Fibroblast of villous mesenchyme (primary cell): ENCODE measurements at regions not wholly inside any gene's neighbourhood (a gene's known extent, or its start where the extent isn't known, plus 50 kb on each side); places are given as distances from the start of the nearest gene placed in this dataset.

ENCODE experiments used
- DNase-seq: peaks from one replicate; pipeline ENCODE4 v3.0.0-alpha.2; 2010; ENCODE audit warnings: low read depth
- H3K4me3 ChIP-seq: 2 replicates; pipeline ENCODE4 v1.5.1; 2011; ENCODE audit warnings: low read depth, mild to moderate bottlenecking, low read length
- CTCF ChIP-seq: IDR thresholded peaks from 2 replicates; pipeline ENCODE4 v1.5.1; 2012; ENCODE audit warnings: low read depth, mild to moderate bottlenecking, low read length; ENCODE audit not compliant: insufficient read depth

GRCh38 chr5:165956854-165957253 is 2334.6 kb upstream of the WWC1 start:
- no peak for DNase-seq
- no peak overlapping the region for H3K4me3 ChIP-seq
- TF ChIP-seq CTCF, result no peak

- no peak overlapping the region for H3K4me3 ChIP-seq
- TF ChIP-seq CTCF, result no peak
- DNase-seq, result no peak
These were observed 2309.8 kb upstream of the WWC1 start for GRCh38 chr5:165981671-165982070.

- H3K4me3 ChIP-seq, result no peak overlapping the region
- DNase-seq, result no peak
- TF ChIP-seq CTCF, result no peak
These were observed 2295.1 kb upstream of the WWC1 start for GRCh38 chr5:165996201-165996875.

GRCh38 chr5:165999693-166000320 is 2291.6 kb upstream of the WWC1 start:
- H3K4me3 ChIP-seq, result no peak overlapping the region
- no peak for TF ChIP-seq CTCF
- DNase-seq, result no peak

GRCh38 chr5:166004006-166004405 is 2287.4 kb upstream of the WWC1 start:
- H3K4me3 ChIP-seq, result no peak overlapping the region
- TF ChIP-seq CTCF, result no peak
- no peak for DNase-seq

GRCh38 chr5:166013415-166013814 is 2278.0 kb upstream of the WWC1 start:
- TF ChIP-seq CTCF, result no peak
- DNase-seq, result no peak
- no peak overlapping the region for H3K4me3 ChIP-seq
